Spleen (tissue), 11 donors: ENCODE measurements at regions not wholly inside any gene's neighbourhood (a gene's known extent, or its start where the extent isn't known, plus 50 kb on each side); places are given as distances from the start of the nearest gene placed in this dataset.

ENCODE experiments used
- DNase-seq: peaks from one replicate; pipeline ENCODE4 v3.0.0-alpha.2; 2020
- H3K27ac ChIP-seq, 8 donors: fragments of 200-600 bp; sonication (generic) in 7 of 8; 1 replicate in 4 of 8; 2 replicates in 4 of 8; pipeline versions ENCODE4 v1.5.0 to v1.8.0; 2016 to 2021; ENCODE audit warnings: inconsistent platforms in 4 of 8, mild to moderate bottlenecking in 4 of 8, moderate library complexity in 1 of 8
- H3K27me3 ChIP-seq, 7 donors: fragments of 200-600 bp; sonication (generic) in 6 of 7; replicated peaks in 1 of 7; 1 replicate in 4 of 7; 2 replicates in 3 of 7; pipeline versions ENCODE4 v1.5.0 to v1.8.0; 2016 to 2021; ENCODE audit warnings: inconsistent platforms in 3 of 7, mild to moderate bottlenecking in 1 of 7
- H3K36me3 ChIP-seq, 6 donors: fragments of 200-600 bp; sonication (generic) in 5 of 6; 1 replicate in 4 of 6; 2 replicates in 2 of 6; pipeline versions ENCODE4 v1.5.0 to v1.8.0; 2016 to 2021; ENCODE audit warnings: inconsistent platforms in 2 of 6
- H3K4me1 ChIP-seq, 6 donors: fragments of 200-600 bp; sonication (generic) in 5 of 6; 1 replicate in 3 of 6; 2 replicates in 3 of 6; pipeline versions ENCODE4 v1.5.0 to v1.8.0; 2016 to 2021; ENCODE audit warnings: inconsistent platforms in 3 of 6
- H3K4me3 ChIP-seq, 8 donors: fragments of 200-600 bp; sonication (generic) in 7 of 8; 1 replicate in 4 of 8; 2 replicates in 4 of 8; pipeline versions ENCODE4 v1.5.0 to v1.8.0; 2016 to 2021; ENCODE audit warnings: inconsistent platforms in 4 of 8, mild to moderate bottlenecking in 4 of 8, moderate library complexity in 2 of 8
- H3K9me3 ChIP-seq, 8 donors: fragments of 200-600 bp; sonication (generic) in 7 of 8; 1 replicate in 4 of 8; 2 replicates in 4 of 8; pipeline versions ENCODE4 v1.5.0 to v1.8.0; 2016 to 2021; ENCODE audit warnings: inconsistent platforms in 4 of 8
- POLR2A ChIP-seq, 3 donors: fragments of 450-650 bp; IDR thresholded peaks; one replicate each; pipeline ENCODE4 v1.5.1; 2017; ENCODE audit warnings: antibody characterized with exemption in 3 of 3, mild to moderate bottlenecking in 1 of 3
- POLR2AphosphoS5 ChIP-seq, 3 donors: sonication (generic); formaldehyde crosslinking; IDR thresholded peaks; one replicate each; pipeline ENCODE4 v1.5.1; 2017; ENCODE audit warnings: antibody characterized with exemption in 3 of 3
- WGBS, 5 donors: extraction: QIAGEN DNeasy Blood & Tissue Kit in 3 of 5; methylation state at CpG; one replicate each; pipeline versions ENCODE4 v1.1.5 to v1.1.7; 2013 to 2018; 5-methylcytosine and 5-hydroxymethylcytosine counted together
- intact Hi-C: fragments of 100-400 bp; cut with DNase I; formaldehyde crosslinking; loops from one replicate; pipeline ENCODE4 v1.15.0; 2023; ENCODE audit warnings: low total_unique reads
- TF ChIP-seq, protein P1 (sequence below), 11 experiments: fragments of 200-600 bp in 7 of 11; fragments of 450-650 bp in 4 of 11; sonication (generic) in 4 of 11; IDR thresholded peaks in 8 of 11; conservative IDR thresholded peaks in 3 of 11; 1 replicate in 7 of 11; 2 replicates in 4 of 11; pipeline versions ENCODE4 v1.4.0 to v1.8.0; 2016 to 2021; ENCODE audit warnings: antibody characterized with exemption in 11 of 11, inconsistent platforms in 4 of 11, mild to moderate bottlenecking in 1 of 11
- donor health status: healthy with polysubstance abuse.
- donor health status: DM: no; HTN: no; CAD: no; lungs with moderate emphysema.
- donor health status: DM: no; HTN: no; CAD: no.
- donor health status: Bipolar disorder and iron deficiency.
- donor health status: healthy.
- donor health status: DM: no; HTN: no; CAD: no.
- donor health status: DM: yes; HTN: yes; CAD: no.

GRCh38 chr20:39605908-39606307 is 643.8 kb downstream of the DHX35 start:
- H3K27ac ChIP-seq, result no peak overlapping the region
- intact Hi-C loops, result no loop called here
- TF ChIP-seq POLR2A (IDR thresholded peaks at IDR 0.05), result no peak
- TF ChIP-seq, protein P1, sequence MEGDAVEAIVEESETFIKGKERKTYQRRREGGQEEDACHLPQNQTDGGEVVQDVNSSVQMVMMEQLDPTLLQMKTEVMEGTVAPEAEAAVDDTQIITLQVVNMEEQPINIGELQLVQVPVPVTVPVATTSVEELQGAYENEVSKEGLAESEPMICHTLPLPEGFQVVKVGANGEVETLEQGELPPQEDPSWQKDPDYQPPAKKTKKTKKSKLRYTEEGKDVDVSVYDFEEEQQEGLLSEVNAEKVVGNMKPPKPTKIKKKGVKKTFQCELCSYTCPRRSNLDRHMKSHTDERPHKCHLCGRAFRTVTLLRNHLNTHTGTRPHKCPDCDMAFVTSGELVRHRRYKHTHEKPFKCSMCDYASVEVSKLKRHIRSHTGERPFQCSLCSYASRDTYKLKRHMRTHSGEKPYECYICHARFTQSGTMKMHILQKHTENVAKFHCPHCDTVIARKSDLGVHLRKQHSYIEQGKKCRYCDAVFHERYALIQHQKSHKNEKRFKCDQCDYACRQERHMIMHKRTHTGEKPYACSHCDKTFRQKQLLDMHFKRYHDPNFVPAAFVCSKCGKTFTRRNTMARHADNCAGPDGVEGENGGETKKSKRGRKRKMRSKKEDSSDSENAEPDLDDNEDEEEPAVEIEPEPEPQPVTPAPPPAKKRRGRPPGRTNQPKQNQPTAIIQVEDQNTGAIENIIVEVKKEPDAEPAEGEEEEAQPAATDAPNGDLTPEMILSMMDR (IDR thresholded peaks at IDR 0.05 in 8 of 11, conservative IDR thresholded peaks at IDR 0.05 in 3 of 11), result no peak
- TF ChIP-seq POLR2AphosphoS5 (IDR thresholded peaks at IDR 0.05), result no peak
- no peaks in the 10 kb centered on the region for H3K36me3 ChIP-seq
- WGBS, 5 donors, result 67 to 90% (median 86%) methylated on average over 3 of the region's 3 CpGs
- H3K9me3 ChIP-seq, result peaks cover 0 to 21% (median 18%) of the 10 kb centered on the region in 8 donors
- no peak for DNase-seq
- H3K4me3 ChIP-seq, result no peak overlapping the region
- H3K27me3 ChIP-seq, result peaks cover 0 to 5% (median 0%) of the 10 kb centered on the region in 7 donors
- no peaks in the 10 kb centered on the region for H3K4me1 ChIP-seq

DNA sequence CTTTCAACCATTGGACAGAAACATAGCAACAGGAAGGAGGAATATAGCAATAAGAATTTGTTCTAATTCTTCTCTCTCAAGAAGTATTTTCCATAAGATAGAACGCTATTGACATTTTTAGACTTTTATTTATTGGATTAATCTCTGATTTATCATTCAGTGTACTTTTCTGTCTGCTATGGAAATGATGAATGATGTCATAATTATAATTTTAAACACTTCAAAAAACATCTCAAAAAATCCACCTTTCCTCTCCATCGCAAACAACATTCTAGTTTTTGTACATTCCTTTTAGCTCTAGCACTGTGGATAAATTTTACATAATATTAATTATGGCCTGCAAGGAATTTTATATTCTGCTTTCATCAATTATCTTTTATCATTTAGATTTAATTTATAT is 643.2 kb downstream of the DHX35 start:
- H3K27me3 ChIP-seq, result peaks cover 0 to 6% (median 0%) of the 10 kb centered on the region in 7 donors
- no peaks in the 10 kb centered on the region for H3K4me1 ChIP-seq
- peaks cover 0 to 15% (median 12%) of the 10 kb centered on the region in 8 donors for H3K9me3 ChIP-seq
- no peak overlapping the region for H3K4me3 ChIP-seq
- H3K27ac ChIP-seq, result no peak overlapping the region
- intact Hi-C loops, result no loop called here
- no peak for TF ChIP-seq POLR2AphosphoS5 (IDR thresholded peaks at IDR 0.05)
- TF ChIP-seq, protein P1 (IDR thresholded peaks at IDR 0.05 in 8 of 11, conservative IDR thresholded peaks at IDR 0.05 in 3 of 11), result no peak
- no peak for TF ChIP-seq POLR2A (IDR thresholded peaks at IDR 0.05)
- DNase-seq, result no peak
- WGBS, 5 donors, result 89 to 99% (median 92%) methylated on average over 2 of the region's 2 CpGs
- no peaks in the 10 kb centered on the region for H3K36me3 ChIP-seq

- intact Hi-C loops, result no loop called here
- WGBS, 5 donors, result 90 to 97% (median 92%) methylated on average over 7 of the region's 7 CpGs
- TF ChIP-seq POLR2AphosphoS5 (IDR thresholded peaks at IDR 0.05) (no peak), POLR2A (IDR thresholded peaks at IDR 0.05) (no peak)
- TF ChIP-seq, protein P1 (IDR thresholded peaks at IDR 0.05 in 8 of 11, conservative IDR thresholded peaks at IDR 0.05 in 3 of 11), result no peak
Measured at GRCh38 chr20:39603219-39603618, 641.1 kb downstream of the DHX35 start.

DNA sequence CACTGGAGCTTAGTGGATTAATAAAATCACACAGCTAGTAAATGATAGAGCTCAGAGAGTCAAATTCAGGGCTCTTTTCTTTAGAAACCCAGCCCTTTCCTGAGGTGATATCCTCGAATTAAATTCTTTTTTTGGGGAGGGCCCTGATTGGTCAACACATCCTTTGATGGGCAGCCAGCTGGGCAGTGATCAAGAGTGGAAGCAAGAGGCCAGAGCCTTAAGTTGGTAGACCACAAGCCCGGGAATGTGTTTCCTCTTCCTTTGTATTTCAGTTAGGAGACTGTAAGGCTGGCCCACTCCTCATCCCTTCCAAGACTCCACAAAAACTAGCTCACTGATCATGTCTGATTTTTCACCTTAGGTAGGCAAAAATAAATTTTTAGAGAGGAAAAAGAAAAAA is 640.5 kb downstream of the DHX35 start:
- Histone ChIP-seq H3K36me3 (no peaks in the 10 kb centered on the region), H3K4me1 (no peaks in the 10 kb centered on the region), H3K9me3 (no peaks in the 10 kb centered on the region), H3K27ac (no peak overlapping the region), H3K27me3 (peaks cover 0 to 6% (median 0%) of the 10 kb centered on the region in 7 donors), H3K4me3 (no peak overlapping the region)
- intact Hi-C loops, result no loop called here
- TF ChIP-seq POLR2AphosphoS5 (IDR thresholded peaks at IDR 0.05), result no peak
- no peak for TF ChIP-seq POLR2A (IDR thresholded peaks at IDR 0.05)
- TF ChIP-seq, protein P1 (IDR thresholded peaks at IDR 0.05 in 8 of 11, conservative IDR thresholded peaks at IDR 0.05 in 3 of 11), result no peak
- DNase-seq, result no peak
- WGBS, 5 donors, result 13 to 26% (median 26%) methylated on average over 2 of the region's 2 CpGs

More at GRCh38 chr20:39603219-39603618, 641.1 kb downstream of the DHX35 start:
- Histone ChIP-seq H3K27ac (no peak overlapping the region), H3K9me3 (no peaks in the 10 kb centered on the region), H3K36me3 (no peaks in the 10 kb centered on the region), H3K27me3 (peaks cover 0 to 6% (median 0%) of the 10 kb centered on the region in 7 donors), H3K4me3 (no peak overlapping the region), H3K4me1 (no peaks in the 10 kb centered on the region)
- DNase-seq, result no peak
